ENCODE measurements at regions not wholly inside any gene's neighbourhood (a gene's known extent, or its start where the extent isn't known, plus 50 kb on each side); places are given as distances from the start of the nearest gene placed in this dataset.

- Histone ChIP-seq H3K4me3 (ENCODE audit: control insufficient read depth in 2 of 3, extremely low read depth in 1 of 3, insufficient read depth in 2 of 3, low read depth in 1 of 3, low read length in 3 of 3) (no peak overlapping the region), H4K20me1 (ENCODE audit: control insufficient read depth, extremely low read depth, insufficient read depth, low read length) (no peaks in the 10 kb centered on the region), H3K9ac (ENCODE audit: control insufficient read depth, extremely low read depth, insufficient read depth, low read length) (no peak overlapping the region), H3K27me3 (ENCODE audit: control insufficient read depth, extremely low read depth, insufficient read depth, low read length) (no peaks in the 10 kb centered on the region), H3K4me1 (ENCODE audit: control insufficient read depth, extremely low read depth, insufficient read depth, low read length) (no peaks in the 10 kb centered on the region), H3K9me1 (ENCODE audit: control insufficient read depth, extremely low read depth, insufficient read depth, low read length) (no peaks in the 10 kb centered on the region), H3K4me2 (ENCODE audit: control insufficient read depth, extremely low read depth, insufficient read depth, low read depth, low read length) (no peak overlapping the region), H3K27ac (ENCODE audit: control insufficient read depth, insufficient read depth, low read length) (no peak overlapping the region), H2AFZ (ENCODE audit: control insufficient read depth, low read length) (no peak overlapping the region), H3K9me3 (ENCODE audit: control insufficient read depth, low read depth, low read length) (no peaks in the 10 kb centered on the region), H3K79me2 (ENCODE audit: control insufficient read depth, insufficient read depth, low read length) (no peaks in the 10 kb centered on the region), H3K36me3 (ENCODE audit: control insufficient read depth in 2 of 2, extremely low read depth in 1 of 2, insufficient read depth in 2 of 2, low read length in 2 of 2) (peaks cover 0 to 1% of the 10 kb centered on the region in 2 experiments)
- dilution Hi-C loops (cut with MboI; ENCODE audit: extremely low pct_ligation_motif_present, low sequenced_read_pairs), result no loop called here
- no peak for FAIRE-seq
- TF ChIP-seq EZH2 (IDR thresholded peaks at IDR 0.05; ENCODE audit: low read length), result no peak
- TF ChIP-seq, protein P1, sequence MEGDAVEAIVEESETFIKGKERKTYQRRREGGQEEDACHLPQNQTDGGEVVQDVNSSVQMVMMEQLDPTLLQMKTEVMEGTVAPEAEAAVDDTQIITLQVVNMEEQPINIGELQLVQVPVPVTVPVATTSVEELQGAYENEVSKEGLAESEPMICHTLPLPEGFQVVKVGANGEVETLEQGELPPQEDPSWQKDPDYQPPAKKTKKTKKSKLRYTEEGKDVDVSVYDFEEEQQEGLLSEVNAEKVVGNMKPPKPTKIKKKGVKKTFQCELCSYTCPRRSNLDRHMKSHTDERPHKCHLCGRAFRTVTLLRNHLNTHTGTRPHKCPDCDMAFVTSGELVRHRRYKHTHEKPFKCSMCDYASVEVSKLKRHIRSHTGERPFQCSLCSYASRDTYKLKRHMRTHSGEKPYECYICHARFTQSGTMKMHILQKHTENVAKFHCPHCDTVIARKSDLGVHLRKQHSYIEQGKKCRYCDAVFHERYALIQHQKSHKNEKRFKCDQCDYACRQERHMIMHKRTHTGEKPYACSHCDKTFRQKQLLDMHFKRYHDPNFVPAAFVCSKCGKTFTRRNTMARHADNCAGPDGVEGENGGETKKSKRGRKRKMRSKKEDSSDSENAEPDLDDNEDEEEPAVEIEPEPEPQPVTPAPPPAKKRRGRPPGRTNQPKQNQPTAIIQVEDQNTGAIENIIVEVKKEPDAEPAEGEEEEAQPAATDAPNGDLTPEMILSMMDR (optimal IDR thresholded peaks at IDR 0.05 in 1 of 3, IDR thresholded peaks at IDR 0.05 in 1 of 3, conservative IDR thresholded peaks at IDR 0.05 in 1 of 3; ENCODE audit: extremely low read depth in 1 of 3, insufficient read depth in 2 of 3, low read length in 3 of 3), result no peak
- no peak for DNase-seq (ENCODE audit: low read depth, low spot score)
These were observed 115.2 kb downstream of the MARCHF4 start for GRCh38 chr2:216257089-216257488.

All from keratinocyte (primary cell).